Hematopoietic multipotent progenitor cell treated with erythropoietin and hydrocortisone succinate and interleukin-3 and kit ligand, for 15 days (in vitro differentiated cells): ENCODE measurements at regions not wholly inside any gene's neighbourhood (a gene's known extent, or its start where the extent isn't known, plus 50 kb on each side); places are given as distances from the start of the nearest gene placed in this dataset.

Experiments used
- DNase-seq: peaks from one replicate; pipeline ENCODE4 v3.0.0-alpha.2; 2015; ENCODE audit warnings: low spot score

GRCh38 chr2:18723219-18723618, 133.8 kb upstream of the NT5C1B start:
- no peak for DNase-seq

- no peak for DNase-seq
Measured at GRCh38 chr2:18722101-18722500, 132.7 kb upstream of the NT5C1B start.

- DNase-seq = no peak
Measured at GRCh38 chr2:18721038-18721922, 131.9 kb upstream of the NT5C1B start.

GRCh38 chr2:18719978-18720775, 130.8 kb upstream of the NT5C1B start:
- no peak for DNase-seq

GRCh38 chr2:18708203-18708715, 118.9 kb upstream of the NT5C1B start:
- DNase-seq = no peak

GRCh38 chr2:18706001-18706400, 116.6 kb upstream of the NT5C1B start:
- no peak for DNase-seq

GRCh38 chr2:18704276-18704675, 114.9 kb upstream of the NT5C1B start:
- no peak for DNase-seq

- DNase-seq = no peak
Measured at GRCh38 chr2:18703555-18703954, 114.2 kb upstream of the NT5C1B start.

GRCh38 chr2:18701981-18702380, 112.6 kb upstream of the NT5C1B start:
- DNase-seq = no peak

GRCh38 chr2:18701546-18701945, 112.2 kb upstream of the NT5C1B start:
- DNase-seq = no peak

- no peak for DNase-seq
Measured at GRCh38 chr2:18690342-18690741, 101.0 kb upstream of the NT5C1B start.

- DNase-seq = no peak
Measured at GRCh38 chr2:18684206-18685038, 95.1 kb upstream of the NT5C1B start.

- DNase-seq = no peak
Measured at GRCh38 chr2:18682681-18683080, 93.3 kb upstream of the NT5C1B start.

- no peak for DNase-seq
Measured at GRCh38 chr2:18677280-18677679, 87.9 kb upstream of the NT5C1B start.

- DNase-seq = no peak
Measured at GRCh38 chr2:18674309-18674708, 84.9 kb upstream of the NT5C1B start.

- no peak for DNase-seq
Measured at GRCh38 chr2:18671363-18671762, 82.0 kb upstream of the NT5C1B start.

- DNase-seq = no peak
Measured at GRCh38 chr2:18668221-18668620, 78.9 kb upstream of the NT5C1B start.

- DNase-seq = no peak
Measured at GRCh38 chr2:18664421-18664820, 75.1 kb upstream of the NT5C1B start.

GRCh38 chr2:18663861-18664260, 74.5 kb upstream of the NT5C1B start:
- DNase-seq = no peak

GRCh38 chr2:18662689-18663088, 73.3 kb upstream of the NT5C1B start:
- no peak for DNase-seq

GRCh38 chr2:18659915-18660314, 70.5 kb upstream of the NT5C1B start:
- no peak for DNase-seq

GRCh38 chr2:18656048-18656447, 66.7 kb upstream of the NT5C1B start:
- no peak for DNase-seq
